GM04503 (cell line): ENCODE measurements at regions not wholly inside any gene's neighbourhood (a gene's known extent, or its start where the extent isn't known, plus 50 kb on each side); places are given as distances from the start of the nearest gene placed in this dataset.
"Not testable (repeated sequence)": the region's sequence is repeated elsewhere in the genome, so short reads cannot be mapped to it uniquely, and the experiment has no call there.

Source experiments
- DNase-seq: peaks from one replicate; pipeline ENCODE4 v3.0.0-alpha.2; 2012; ENCODE audit warnings: low read depth

- DNase-seq, result peak; percentile 24
Measured at GRCh38 chr1:198809247-198809646, 170.4 kb downstream of the PTPRC start.

- no peak for DNase-seq
Measured at GRCh38 chr1:198811449-198811848, 172.6 kb downstream of the PTPRC start.

- no peak for DNase-seq
Measured at GRCh38 chr1:198823626-198824025, 184.8 kb downstream of the PTPRC start.

GRCh38 chr1:198825254-198825653, 186.4 kb downstream of the PTPRC start:
- DNase-seq, result no peak

GRCh38 chr1:198829356-198829755, 190.5 kb downstream of the PTPRC start:
- DNase-seq, result no peak

GRCh38 chr1:198829944-198830343, 191.1 kb downstream of the PTPRC start:
- no peak for DNase-seq

- no peak for DNase-seq
Measured at GRCh38 chr1:198830412-198830811, 191.6 kb downstream of the PTPRC start.

- DNase-seq, result no peak
Measured at GRCh38 chr1:198833706-198834503, 195.1 kb downstream of the PTPRC start.

- DNase-seq, result no peak
Measured at GRCh38 chr1:198837278-198838021, 198.6 kb downstream of the PTPRC start.

GRCh38 chr1:198838022-198838342, 199.1 kb downstream of the PTPRC start:
- DNase-seq, result no peak

- no peak for DNase-seq
Measured at GRCh38 chr1:198841477-198841876, 202.6 kb downstream of the PTPRC start.

GRCh38 chr1:198842686-198843085, 203.8 kb downstream of the PTPRC start:
- DNase-seq, result no peak

- no peak for DNase-seq
Measured at GRCh38 chr1:198845271-198845670, 206.4 kb downstream of the PTPRC start.

- no peak for DNase-seq
Measured at GRCh38 chr1:198845851-198846250, 207.0 kb downstream of the PTPRC start.

- DNase-seq, result no peak
Measured at GRCh38 chr1:198846556-198846955, 207.7 kb downstream of the PTPRC start.

GRCh38 chr1:198848206-198848605, 209.4 kb downstream of the PTPRC start:
- DNase-seq, result no peak

- DNase-seq, result no peak
Measured at GRCh38 chr1:198848649-198849048, 209.8 kb downstream of the PTPRC start.

- no peak for DNase-seq
Measured at GRCh38 chr1:198849093-198849492, 210.3 kb downstream of the PTPRC start.

- DNase-seq, result no peak
Measured at GRCh38 chr1:198850196-198850595, 211.4 kb downstream of the PTPRC start.

GRCh38 chr1:198850966-198851365, 212.1 kb downstream of the PTPRC start:
- not testable (repeated sequence) for DNase-seq

GRCh38 chr1:198856601-198857000, 217.8 kb downstream of the PTPRC start:
- DNase-seq, result no peak

- no peak for DNase-seq
Measured at GRCh38 chr1:198858033-198858432, 219.2 kb downstream of the PTPRC start.

- no peak for DNase-seq
Measured at GRCh38 chr1:198860371-198860770, 221.5 kb downstream of the PTPRC start.

GRCh38 chr1:198861636-198862035, 222.8 kb downstream of the PTPRC start:
- no peak for DNase-seq
